GM19463 (cell line): ENCODE measurements at regions not wholly inside any gene's neighbourhood (a gene's known extent, or its start where the extent isn't known, plus 50 kb on each side); places are given as distances from the start of the nearest gene placed in this dataset.

Experiments
- ATAC-seq: cut with Tn5 transposase; IDR thresholded peaks from one replicate; pipeline ENCODE4 v1.9.1; 2021; ENCODE audit warnings: mild to moderate bottlenecking, moderate library complexity; ENCODE audit not compliant: unreplicated experiment

DNA sequence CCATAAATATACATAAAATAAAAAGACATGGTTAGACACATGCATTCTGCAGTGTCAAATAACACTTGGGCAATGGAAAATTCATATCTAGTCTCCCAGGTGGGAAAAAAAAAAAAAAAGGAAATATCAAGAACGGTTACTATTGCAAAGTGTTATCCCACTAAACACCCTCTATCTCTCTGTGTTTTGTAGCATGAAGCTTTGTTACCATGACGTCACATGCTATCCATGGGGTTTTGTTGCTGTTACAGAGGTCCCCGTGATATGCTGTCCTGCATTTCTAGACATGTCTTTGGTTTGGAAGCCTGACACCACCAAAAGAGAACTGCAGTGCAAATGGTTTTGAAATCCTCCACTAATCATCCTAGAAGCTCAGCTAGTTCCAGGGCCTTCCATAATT, 50.7 kb upstream of the TLR3 start:
- ATAC-seq: no peak

DNA sequence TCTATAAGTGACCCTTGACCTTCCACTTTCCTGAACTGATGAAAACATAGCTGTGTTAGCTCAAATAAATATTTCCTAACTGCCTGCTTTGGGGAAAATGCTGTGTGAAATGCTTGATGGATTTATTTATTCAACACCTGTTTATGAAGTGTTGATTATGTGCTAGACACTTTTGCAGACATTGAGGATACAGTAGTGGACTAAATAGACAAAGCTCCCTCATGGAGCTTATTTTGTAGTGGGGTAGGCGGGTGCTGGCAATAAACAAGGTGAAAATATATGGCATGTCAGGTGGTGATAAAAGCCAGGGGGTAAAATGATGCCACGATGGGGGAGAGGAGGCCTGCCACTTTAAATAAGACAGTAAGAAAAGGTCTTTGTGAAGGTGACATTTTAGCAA, 50.2 kb upstream of the TLR3 start:
- no peak for ATAC-seq
